Left hindlimb (tissue), 1 donor: ENCODE measurements at regions not wholly inside any gene's neighbourhood (a gene's known extent, or its start where the extent isn't known, plus 50 kb on each side); places are given as distances from the start of the nearest gene placed in this dataset.
"Not testable (repeated sequence)": the region's sequence is repeated elsewhere in the genome, so short reads cannot be mapped to it uniquely, and the experiment has no call there.

Experiments used
- DNase-seq: peaks from one replicate; pipeline ENCODE4 v3.0.0-alpha.2; 2018

- no peak for DNase-seq
These were observed 131.4 kb upstream of the ODAD2 start for GRCh38 chr10:28130267-28130666.

GRCh38 chr10:28127881-28128280, 129.0 kb upstream of the ODAD2 start:
- DNase-seq: no peak

GRCh38 chr10:28125701-28126100, 126.8 kb upstream of the ODAD2 start:
- no peak for DNase-seq

- DNase-seq: no peak
These were observed 121.9 kb upstream of the ODAD2 start for GRCh38 chr10:28120795-28121194.

GRCh38 chr10:28120043-28120749, 121.3 kb upstream of the ODAD2 start:
- no peak for DNase-seq

GRCh38 chr10:28118985-28119628, 120.2 kb upstream of the ODAD2 start:
- no peak for DNase-seq

GRCh38 chr10:28113202-28113601, 114.3 kb upstream of the ODAD2 start:
- DNase-seq: no peak

GRCh38 chr10:28111712-28112111, 112.8 kb upstream of the ODAD2 start:
- no peak for DNase-seq

- DNase-seq: no peak
These were observed 106.7 kb upstream of the ODAD2 start for GRCh38 chr10:28105561-28105960.

- DNase-seq: no peak
These were observed 98.8 kb upstream of the ODAD2 start for GRCh38 chr10:28097633-28098032.

GRCh38 chr10:28095791-28096378, 97.0 kb upstream of the ODAD2 start:
- DNase-seq: no peak

- no peak for DNase-seq
These were observed 95.2 kb upstream of the ODAD2 start for GRCh38 chr10:28094121-28094520.

GRCh38 chr10:28091913-28092312, 93.0 kb upstream of the ODAD2 start:
- DNase-seq: no peak

- DNase-seq: no peak
These were observed 91.6 kb upstream of the ODAD2 start for GRCh38 chr10:28090506-28090905.

GRCh38 chr10:28089467-28089866, 90.6 kb upstream of the ODAD2 start:
- DNase-seq: no peak

- DNase-seq: no peak
These were observed 88.9 kb upstream of the ODAD2 start for GRCh38 chr10:28087661-28088351.

GRCh38 chr10:28085760-28086159, 86.9 kb upstream of the ODAD2 start:
- DNase-seq: not testable (repeated sequence)

GRCh38 chr10:28082885-28083284, 84.0 kb upstream of the ODAD2 start:
- no peak for DNase-seq

- DNase-seq: no peak
These were observed 83.4 kb upstream of the ODAD2 start for GRCh38 chr10:28082316-28082715.

GRCh38 chr10:28077889-28078288, 79.0 kb upstream of the ODAD2 start:
- DNase-seq: no peak

GRCh38 chr10:28075424-28075823, 76.5 kb upstream of the ODAD2 start:
- DNase-seq: no peak

- no peak for DNase-seq
These were observed 73.7 kb upstream of the ODAD2 start for GRCh38 chr10:28072573-28072972.

- no peak for DNase-seq
These were observed 61.2 kb upstream of the ODAD2 start for GRCh38 chr10:28060031-28060607.
